ENCODE measurements at regions not wholly inside any gene's neighbourhood (a gene's known extent, or its start where the extent isn't known, plus 50 kb on each side); places are given as distances from the start of the nearest gene placed in this dataset.
A peak's percentile ranks its signal among the peaks of the same experiment; 100 is the strongest.
"Not testable (repeated sequence)": the region's sequence is repeated elsewhere in the genome, so short reads cannot be mapped to it uniquely, and the experiment has no call there.

- no peak for ATAC-seq
Observed at GRCh38 chr16:82295290-82296201, 125.5 kb upstream of the MPHOSPH6 start.

GRCh38 chr16:82293671-82294070 is 123.6 kb upstream of the MPHOSPH6 start:
- no peak for ATAC-seq

GRCh38 chr16:82287937-82288336 is 117.9 kb upstream of the MPHOSPH6 start:
- no peak for ATAC-seq

GRCh38 chr16:82282662-82283061 is 112.6 kb upstream of the MPHOSPH6 start:
- ATAC-seq = no peak

GRCh38 chr16:82281544-82281943 is 111.5 kb upstream of the MPHOSPH6 start:
- no peak for ATAC-seq

GRCh38 chr16:82280867-82281266 is 110.8 kb upstream of the MPHOSPH6 start:
- ATAC-seq = no peak

GRCh38 chr16:82275349-82275748 is 105.3 kb upstream of the MPHOSPH6 start:
- ATAC-seq = not testable (repeated sequence)

- no peak for ATAC-seq
Observed at GRCh38 chr16:82271636-82272035, 101.6 kb upstream of the MPHOSPH6 start.

- ATAC-seq = not testable (repeated sequence)
Observed at GRCh38 chr16:82267675-82268074, 97.7 kb upstream of the MPHOSPH6 start.

- ATAC-seq = no peak
Observed at GRCh38 chr16:82265809-82266208, 95.8 kb upstream of the MPHOSPH6 start.

- ATAC-seq = no peak
Observed at GRCh38 chr16:82264756-82265155, 94.7 kb upstream of the MPHOSPH6 start.

- ATAC-seq = peak in 1 of 2 donors; percentile 56
Observed at GRCh38 chr16:82263521-82264143, 93.6 kb upstream of the MPHOSPH6 start.

GRCh38 chr16:82262244-82262643 is 92.2 kb upstream of the MPHOSPH6 start:
- no peak for ATAC-seq

GRCh38 chr16:82260212-82260795 is 90.3 kb upstream of the MPHOSPH6 start:
- ATAC-seq = no peak

GRCh38 chr16:82259731-82260130 is 89.7 kb upstream of the MPHOSPH6 start:
- no peak for ATAC-seq

- no peak for ATAC-seq
Observed at GRCh38 chr16:82257990-82258389, 88.0 kb upstream of the MPHOSPH6 start.

- no peak for ATAC-seq
Observed at GRCh38 chr16:82252582-82252981, 82.6 kb upstream of the MPHOSPH6 start.

- no peak for ATAC-seq
Observed at GRCh38 chr16:82248677-82249076, 78.7 kb upstream of the MPHOSPH6 start.

- no peak for ATAC-seq
Observed at GRCh38 chr16:82248012-82248656, 78.1 kb upstream of the MPHOSPH6 start.

GRCh38 chr16:82242201-82242600 is 72.2 kb upstream of the MPHOSPH6 start:
- no peak for ATAC-seq

GRCh38 chr16:82241469-82242052 is 71.5 kb upstream of the MPHOSPH6 start:
- ATAC-seq = no peak

- ATAC-seq = no peak
Observed at GRCh38 chr16:82240111-82240510, 70.1 kb upstream of the MPHOSPH6 start.

- no peak for ATAC-seq
Observed at GRCh38 chr16:82236875-82237274, 66.9 kb upstream of the MPHOSPH6 start.
